ENCODE measurements at regions not wholly inside any gene's neighbourhood (a gene's known extent, or its start where the extent isn't known, plus 50 kb on each side); places are given as distances from the start of the nearest gene placed in this dataset.

- intact Hi-C loops (cut with micrococcal nuclease; ENCODE audit: unreplicated experiment): loop anchor here (10.0 kb wide), 1 partner anchor 280 kb away; no protein-coding TSS in a partner anchor
- Histone ChIP-seq H4K20me1 (ENCODE audit: control insufficient read depth, insufficient read depth) (no peaks in the 10 kb centered on the region), H3K36me3 (ENCODE audit: control insufficient read depth in 2 of 2, insufficient read depth in 2 of 2, low read length in 1 of 2) (no peaks in the 10 kb centered on the region), H3K4me1 (ENCODE audit: control insufficient read depth, insufficient read depth, low read length) (no peaks in the 10 kb centered on the region), H3K4me2 (ENCODE audit: control insufficient read depth, insufficient read depth) (no peak overlapping the region), H3K4me3 (no peak overlapping the region), H3K79me2 (ENCODE audit: control insufficient read depth, insufficient read depth, low read length) (no peaks in the 10 kb centered on the region), H3K9ac (ENCODE audit: control insufficient read depth, insufficient read depth, low read length) (no peak overlapping the region), H3K27me3 (replicated peaks in 1 of 2; ENCODE audit: control insufficient read depth in 2 of 2, insufficient read depth in 2 of 2, low read length in 1 of 2) (no peaks in the 10 kb centered on the region), H3K9me3 (replicated peaks; ENCODE audit: control insufficient read depth, insufficient read depth, low read length) (no peaks in the 10 kb centered on the region), H3K27ac (ENCODE audit: control insufficient read depth, insufficient read depth) (no peak overlapping the region), H2AFZ (ENCODE audit: control insufficient read depth, low read depth, low read length) (no peak overlapping the region)
- POLR2A ChIA-PET: no interaction called here
- SMC1A ChIA-PET (ENCODE audit: uncharacterized antibody, unreplicated experiment): no interaction called here
- whole genome bisulfite sequencing (ENCODE audit: insufficient coverage, insufficient replicate concordance, low lambda C conversion rate, missing lambda C conversion rate): 15% methylated on average over 4 of the region's 4 CpGs
- TF ChIP-seq IRF4 (IDR thresholded peaks at IDR 0.05; ENCODE audit: low read depth, low read length) (no peak), CEBPB (IDR thresholded peaks at IDR 0.05; ENCODE audit: borderline replicate concordance in 1 of 2, low read depth in 2 of 2, low read length in 2 of 2) (no peak), KAT2A (conservative IDR thresholded peaks at IDR 0.05; ENCODE audit: control insufficient read depth, low read depth, low read length) (no peak), TCF7 (IDR thresholded peaks at IDR 0.05; ENCODE audit: borderline replicate concordance) (no peak), MYB (IDR thresholded peaks at IDR 0.05; ENCODE audit: borderline replicate concordance, low read depth, low read length) (no peak), POLR2AphosphoS2 (IDR thresholded peaks at IDR 0.05; ENCODE audit: low read depth, low read length) (no peak), BCL11A (IDR thresholded peaks at IDR 0.05; ENCODE audit: low read depth, low read length) (no peak)
- CTCF ChIA-PET: interaction anchor here (1.7 kb wide), 1 partner anchor 10 kb away, joined by 4 read pairs; no protein-coding TSS in a partner anchor
- FAIRE-seq (no peak), DNase-seq (ENCODE audit: low read depth, low spot score) (no peak), ATAC-seq (no peak)
- RAD21 ChIA-PET (ENCODE audit: unreplicated experiment): no interaction called here
- in situ Hi-C loops (cut with MboI): no loop called here
- no TSS peak for BruUV-seq (replicated peaks)
Measured at GRCh38 chr7:41415051-41415450, 287.8 kb downstream of the INHBA start.

- no peak overlapping the region for H3K4me2 ChIP-seq (ENCODE audit: control insufficient read depth, insufficient read depth)
- ChIA-PET POLR2A (no interaction called here), CTCF (interaction anchor here (1.4 kb wide), 1 partner anchor 11 kb away, joined by 4 read pairs; no protein-coding TSS in a partner anchor), SMC1A (ENCODE audit: uncharacterized antibody, unreplicated experiment) (interaction anchor here (1.3 kb wide), 1 partner anchor 49 kb away, joined by 3 read pairs; no protein-coding TSS in a partner anchor), RAD21 (ENCODE audit: unreplicated experiment) (no interaction called here)
- H3K36me3 ChIP-seq (ENCODE audit: control insufficient read depth in 2 of 2, insufficient read depth in 2 of 2, low read length in 1 of 2): no peaks in the 10 kb centered on the region
- no peaks in the 10 kb centered on the region for H3K79me2 ChIP-seq (ENCODE audit: control insufficient read depth, insufficient read depth, low read length)
- H2AFZ ChIP-seq (ENCODE audit: control insufficient read depth, low read depth, low read length): no peak overlapping the region
- no peak overlapping the region for H3K4me3 ChIP-seq
- WGBS (ENCODE audit: insufficient coverage, insufficient replicate concordance, low lambda C conversion rate, missing lambda C conversion rate): 4% methylated on average over 3 of the region's 3 CpGs
- no peaks in the 10 kb centered on the region; the same call in 2 of the 3 replicates for H3K9me3 ChIP-seq (replicated peaks; ENCODE audit: control insufficient read depth, insufficient read depth, low read length)
- FAIRE-seq: no peak
- ATAC-seq: no peak
- BruUV-seq (replicated peaks): no TSS peak
- no peaks in the 10 kb centered on the region for H4K20me1 ChIP-seq (ENCODE audit: control insufficient read depth, insufficient read depth)
- no peaks in the 10 kb centered on the region for H3K4me1 ChIP-seq (ENCODE audit: control insufficient read depth, insufficient read depth, low read length)
- intact Hi-C loops (cut with micrococcal nuclease; ENCODE audit: unreplicated experiment) (no loop called here), in situ Hi-C loops (cut with MboI) (no loop called here)
- no peaks in the 10 kb centered on the region for H3K27me3 ChIP-seq (replicated peaks in 1 of 2; ENCODE audit: control insufficient read depth in 2 of 2, insufficient read depth in 2 of 2, low read length in 1 of 2)
- DNase-seq (ENCODE audit: low read depth, low spot score): no peak
- H3K9ac ChIP-seq (ENCODE audit: control insufficient read depth, insufficient read depth, low read length): no peak overlapping the region
- H3K27ac ChIP-seq (ENCODE audit: control insufficient read depth, insufficient read depth): no peak overlapping the region
- TF ChIP-seq BRCA1 (IDR thresholded peaks at IDR 0.05; ENCODE audit: low read depth, low read length) (no peak), TCF3 (IDR thresholded peaks at IDR 0.05; ENCODE audit: borderline replicate concordance, insufficient read depth, low read depth, low read length) (no peak), ETV6 (conservative IDR thresholded peaks at IDR 0.05 in 1 of 2, IDR thresholded peaks at IDR 0.05 in 1 of 2; ENCODE audit: borderline replicate concordance in 1 of 2, low read depth in 1 of 2) (no peak), NRF1 (conservative IDR thresholded peaks at IDR 0.05; ENCODE audit: low read depth, low read length) (no peak), ESRRA (IDR thresholded peaks at IDR 0.05; ENCODE audit: low read length) (no peak), HDAC6 (IDR thresholded peaks at IDR 0.05; ENCODE audit: unreplicated experiment) (no peak), PAX5 (IDR thresholded peaks at IDR 0.05; ENCODE audit: borderline replicate concordance, low read depth, low read length) (no peak)
Measured at GRCh38 chr7:41404375-41405074, 298.4 kb downstream of the INHBA start.

Data from GM12878 (cell line).